ENCODE measurements at regions not wholly inside any gene's neighbourhood (a gene's known extent, or its start where the extent isn't known, plus 50 kb on each side); places are given as distances from the start of the nearest gene placed in this dataset.

- TF ChIP-seq, protein P1, sequence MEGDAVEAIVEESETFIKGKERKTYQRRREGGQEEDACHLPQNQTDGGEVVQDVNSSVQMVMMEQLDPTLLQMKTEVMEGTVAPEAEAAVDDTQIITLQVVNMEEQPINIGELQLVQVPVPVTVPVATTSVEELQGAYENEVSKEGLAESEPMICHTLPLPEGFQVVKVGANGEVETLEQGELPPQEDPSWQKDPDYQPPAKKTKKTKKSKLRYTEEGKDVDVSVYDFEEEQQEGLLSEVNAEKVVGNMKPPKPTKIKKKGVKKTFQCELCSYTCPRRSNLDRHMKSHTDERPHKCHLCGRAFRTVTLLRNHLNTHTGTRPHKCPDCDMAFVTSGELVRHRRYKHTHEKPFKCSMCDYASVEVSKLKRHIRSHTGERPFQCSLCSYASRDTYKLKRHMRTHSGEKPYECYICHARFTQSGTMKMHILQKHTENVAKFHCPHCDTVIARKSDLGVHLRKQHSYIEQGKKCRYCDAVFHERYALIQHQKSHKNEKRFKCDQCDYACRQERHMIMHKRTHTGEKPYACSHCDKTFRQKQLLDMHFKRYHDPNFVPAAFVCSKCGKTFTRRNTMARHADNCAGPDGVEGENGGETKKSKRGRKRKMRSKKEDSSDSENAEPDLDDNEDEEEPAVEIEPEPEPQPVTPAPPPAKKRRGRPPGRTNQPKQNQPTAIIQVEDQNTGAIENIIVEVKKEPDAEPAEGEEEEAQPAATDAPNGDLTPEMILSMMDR (IDR thresholded peaks at IDR 0.05) = no peak
- H3K27me3 Mint-ChIP-seq (ENCODE audit: unreplicated experiment) = no peaks in the 10 kb centered on the region
These were observed 897.3 kb upstream of the DDX18 start for GRCh38 chr2:116917196-116917595.

GRCh38 chr2:116918574-116918973 is 895.9 kb upstream of the DDX18 start:
- no peaks in the 10 kb centered on the region for H3K36me3 Mint-ChIP-seq (ENCODE audit: unreplicated experiment)
- H3K4me1 Mint-ChIP-seq (ENCODE audit: unreplicated experiment) = no peaks in the 10 kb centered on the region
- TF ChIP-seq, protein P1 (IDR thresholded peaks at IDR 0.05) = no peak
- no peaks in the 10 kb centered on the region for H3K9me3 Mint-ChIP-seq (ENCODE audit: unreplicated experiment)
- H3K27me3 Mint-ChIP-seq (ENCODE audit: unreplicated experiment) = peaks cover 2% of the 10 kb centered on the region
- no peak overlapping the region for H3K27ac Mint-ChIP-seq (ENCODE audit: unreplicated experiment)
- H3K4me3 Mint-ChIP-seq (ENCODE audit: unreplicated experiment) = no peak overlapping the region
- no peak for DNase-seq (ENCODE audit: extremely low spot score, unreplicated experiment)

More at GRCh38 chr2:116917196-116917595, 897.3 kb upstream of the DDX18 start:
- Mint-ChIP-seq H3K9me3 (ENCODE audit: unreplicated experiment) (no peaks in the 10 kb centered on the region), H3K4me3 (ENCODE audit: unreplicated experiment) (no peak overlapping the region), H3K4me1 (ENCODE audit: unreplicated experiment) (no peaks in the 10 kb centered on the region), H3K27ac (ENCODE audit: unreplicated experiment) (no peak overlapping the region), H3K36me3 (ENCODE audit: unreplicated experiment) (no peaks in the 10 kb centered on the region)
- no peak for DNase-seq (ENCODE audit: extremely low spot score, unreplicated experiment)

DNA sequence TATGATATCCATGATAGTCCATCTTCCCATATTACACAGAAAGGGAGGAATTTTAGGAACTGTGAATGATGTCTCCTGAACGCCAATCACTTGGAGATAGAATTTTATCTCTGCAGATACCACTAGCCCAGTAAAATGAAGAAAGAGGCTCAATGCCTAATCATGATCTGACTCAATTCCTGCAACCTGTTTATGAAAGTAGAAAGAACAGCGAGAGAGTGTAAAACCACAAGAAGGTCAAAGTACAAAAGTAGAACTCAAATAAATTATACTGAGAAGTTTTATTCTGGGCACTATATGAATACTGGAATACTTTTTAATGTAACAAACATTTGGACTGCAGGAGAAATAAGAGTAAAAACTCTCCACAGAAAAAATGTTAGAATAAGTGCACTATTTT is 892.1 kb upstream of the DDX18 start:
- no peak for DNase-seq (ENCODE audit: extremely low spot score, unreplicated experiment)
- Mint-ChIP-seq H3K27me3 (ENCODE audit: unreplicated experiment) (peaks cover 2% of the 10 kb centered on the region), H3K9me3 (ENCODE audit: unreplicated experiment) (no peaks in the 10 kb centered on the region), H3K4me3 (ENCODE audit: unreplicated experiment) (no peak overlapping the region), H3K4me1 (ENCODE audit: unreplicated experiment) (no peaks in the 10 kb centered on the region), H3K27ac (ENCODE audit: unreplicated experiment) (no peak overlapping the region), H3K36me3 (ENCODE audit: unreplicated experiment) (no peaks in the 10 kb centered on the region)
- TF ChIP-seq, protein P1 (IDR thresholded peaks at IDR 0.05) = no peak

DNA sequence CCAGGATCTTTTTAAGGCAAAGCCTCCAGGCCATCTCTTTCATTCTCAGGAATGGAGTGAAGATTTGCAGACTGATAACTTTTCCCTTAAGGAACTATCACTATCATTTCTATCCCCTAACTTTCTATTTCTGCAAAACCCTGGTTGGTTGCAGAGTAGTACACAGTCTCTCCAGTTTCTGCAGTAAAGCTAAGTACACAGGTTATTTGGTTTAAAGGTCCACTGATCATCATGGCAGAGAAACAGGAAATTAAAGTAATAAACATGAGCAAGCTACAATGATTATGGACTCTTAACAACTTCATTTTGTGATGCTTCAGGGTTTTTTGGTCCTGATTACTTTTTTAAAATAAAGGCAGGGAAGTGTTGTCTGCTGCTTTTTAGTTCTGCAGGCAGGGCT is 890.0 kb upstream of the DDX18 start:
- Mint-ChIP-seq H3K36me3 (ENCODE audit: unreplicated experiment) (no peaks in the 10 kb centered on the region), H3K27me3 (ENCODE audit: unreplicated experiment) (peaks cover 2% of the 10 kb centered on the region), H3K4me3 (ENCODE audit: unreplicated experiment) (no peak overlapping the region), H3K27ac (ENCODE audit: unreplicated experiment) (no peak overlapping the region), H3K4me1 (ENCODE audit: unreplicated experiment) (no peaks in the 10 kb centered on the region), H3K9me3 (ENCODE audit: unreplicated experiment) (peaks cover 3% of the 10 kb centered on the region)
- TF ChIP-seq, protein P1 (IDR thresholded peaks at IDR 0.05) = no peak
- no peak for DNase-seq (ENCODE audit: extremely low spot score, unreplicated experiment)

DNA sequence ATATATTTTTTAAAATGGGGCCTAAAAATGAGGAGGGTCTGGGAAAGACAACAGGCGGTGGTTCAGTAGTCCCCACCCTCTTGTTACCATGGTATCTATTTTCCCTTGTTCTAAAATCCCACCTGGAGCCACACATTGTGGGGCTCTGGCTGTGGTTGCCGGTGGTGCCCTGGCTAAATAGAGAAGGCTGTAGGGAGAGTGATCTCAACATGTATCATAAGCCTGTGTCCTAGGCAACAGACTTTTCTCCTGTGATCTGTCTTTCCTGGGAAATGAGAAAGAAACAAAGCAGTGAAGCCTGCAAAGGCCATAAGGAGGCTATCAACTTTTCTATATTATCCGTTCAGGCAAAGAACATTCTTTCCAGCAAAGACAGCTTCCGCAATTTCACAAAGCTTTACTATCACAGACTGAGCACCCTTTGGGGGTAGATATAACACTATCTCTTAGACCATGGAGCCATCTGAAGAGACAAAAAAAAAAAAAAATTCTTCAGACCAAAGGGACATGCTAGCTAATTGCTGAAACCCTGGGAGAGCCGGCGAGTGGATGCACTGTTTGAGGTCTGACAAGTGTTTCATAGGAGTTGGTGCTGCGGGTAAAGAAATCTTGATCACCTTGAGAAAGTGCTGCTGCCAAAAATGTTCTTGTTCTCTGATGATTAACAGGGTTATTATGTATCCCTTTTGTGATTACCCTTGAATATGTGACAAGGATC is 879.2 kb upstream of the DDX18 start:
- Mint-ChIP-seq H3K9me3 (ENCODE audit: unreplicated experiment) (peaks cover 11% of the 10 kb centered on the region), H3K4me1 (ENCODE audit: unreplicated experiment) (no peaks in the 10 kb centered on the region), H3K27ac (ENCODE audit: unreplicated experiment) (no peak overlapping the region), H3K36me3 (ENCODE audit: unreplicated experiment) (no peaks in the 10 kb centered on the region), H3K27me3 (ENCODE audit: unreplicated experiment) (no peaks in the 10 kb centered on the region), H3K4me3 (ENCODE audit: unreplicated experiment) (no peak overlapping the region)
- DNase-seq (ENCODE audit: extremely low spot score, unreplicated experiment) = no peak
- TF ChIP-seq, protein P1 (IDR thresholded peaks at IDR 0.05) = no peak
